ENCODE measurements at regions not wholly inside any gene's neighbourhood (a gene's known extent, or its start where the extent isn't known, plus 50 kb on each side); places are given as distances from the start of the nearest gene placed in this dataset.

GRCh38 chr7:42674541-42674940, 237.3 kb downstream of the C7orf25 start (continued):
- TF ChIP-seq MNT (conservative IDR thresholded peaks at IDR 0.05): no peak
- no peak for TF ChIP-seq ZBTB11 (CRISPR knock-in tag; IDR thresholded peaks at IDR 0.05)

- Histone ChIP-seq H2AFZ (ENCODE audit: low read depth, low read length) (no peak overlapping the region), H3K9me1 (ENCODE audit: control insufficient read depth, insufficient read depth, low read length) (no peaks in the 10 kb centered on the region), H3K79me2 (ENCODE audit: control insufficient read depth, insufficient read depth, low read length) (no peaks in the 10 kb centered on the region), H3K9ac (ENCODE audit: insufficient read depth in 1 of 2, low read depth in 2 of 2, low read length in 2 of 2) (no peak overlapping the region), H4K20me1 (replicated peaks; ENCODE audit: control insufficient read depth, insufficient read depth, low read length) (no peaks in the 10 kb centered on the region), H3K27me3 (ENCODE audit: control insufficient read depth in 2 of 2, insufficient read depth in 2 of 2, low read length in 2 of 2) (no peaks in the 10 kb centered on the region; a peak in 1 of 5 replicates), H3K4me3 (no peak overlapping the region), H3K4me1 (replicated peaks in 1 of 2; ENCODE audit: control insufficient read depth in 2 of 2, insufficient read depth in 2 of 2, low read length in 2 of 2) (no peaks in the 10 kb centered on the region), H3K4me2 (ENCODE audit: insufficient read depth, low read length) (no peak overlapping the region), H3K36me3 (ENCODE audit: control insufficient read depth, insufficient read depth, low read length) (no peaks in the 10 kb centered on the region), H3K9me3 (replicated peaks; ENCODE audit: control insufficient read depth, insufficient read depth, low read depth, low read length) (no peaks in the 10 kb centered on the region), H3K27ac (ENCODE audit: extremely low read depth, low read depth, low read length) (no peak overlapping the region)
- BruUV-seq (replicated peaks): no TSS peak
- FAIRE-seq (no peak), ATAC-seq (no peak), DNase-seq (ENCODE audit: extremely low read depth in 1 of 4, low spot score in 3 of 4) (no peak)
- POLR2A ChIA-PET: no interaction called here
- in situ Hi-C loops (cut with MboI) (no loop called here), intact Hi-C loops (cut with micrococcal nuclease) (no loop called here)
- CTCF ChIA-PET (ENCODE audit: low intra/inter-chr PET ratio): no interaction called here
- 0% methylated on average over 6 of the region's 6 CpGs for WGBS (ENCODE audit: insufficient coverage, low coverage, missing lambda C conversion rate)
- TF ChIP-seq NONO (IDR thresholded peaks at IDR 0.05; ENCODE audit: low read depth in 2 of 2, low read length in 1 of 2) (no peak), PKNOX1 (IDR thresholded peaks at IDR 0.05) (no peak), RBM22 (IDR thresholded peaks at IDR 0.05; ENCODE audit: low read depth, low read length, poor library complexity, severe bottlenecking) (no peak), FOXK1 (CRISPR knock-in tag; IDR thresholded peaks at IDR 0.05; ENCODE audit: borderline replicate concordance) (no peak), E4F1 (CRISPR knock-in tag; IDR thresholded peaks at IDR 0.05; ENCODE audit: borderline replicate concordance) (no peak), DPF2 (IDR thresholded peaks at IDR 0.05) (no peak)
Observed at GRCh38 chr7:42673951-42674350, 237.9 kb downstream of the C7orf25 start.

All from K562 (cell line).